ENCODE measurements at regions not wholly inside any gene's neighbourhood (a gene's known extent, or its start where the extent isn't known, plus 50 kb on each side); places are given as distances from the start of the nearest gene placed in this dataset.

- peak; percentile 57 for DNase-seq
Observed at GRCh38 chr4:123819362-123820035, 422.9 kb downstream of the SPRY1 start.

DNA sequence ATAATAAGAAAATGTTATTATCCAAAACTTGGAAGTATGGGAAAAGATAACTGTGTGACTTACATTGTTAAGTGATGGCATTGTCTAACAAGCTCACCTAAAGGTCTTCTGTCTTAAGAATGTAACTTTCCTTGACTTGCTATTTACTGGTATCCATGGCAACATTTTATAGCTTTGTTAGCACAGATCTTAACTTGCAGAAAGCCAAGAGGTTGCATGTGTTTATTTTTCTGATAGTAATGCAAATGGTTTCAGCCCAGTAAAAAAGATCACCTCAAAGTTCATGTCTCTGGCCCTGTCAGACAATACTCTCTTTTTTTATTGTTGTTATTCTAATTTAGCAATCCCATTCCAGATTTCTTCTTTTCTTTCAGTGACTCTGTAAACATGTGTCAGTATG is 425.3 kb downstream of the SPRY1 start:
- no peak for DNase-seq

GRCh38 chr4:123822353-123822752 is 425.8 kb downstream of the SPRY1 start:
- no peak for DNase-seq

DNA sequence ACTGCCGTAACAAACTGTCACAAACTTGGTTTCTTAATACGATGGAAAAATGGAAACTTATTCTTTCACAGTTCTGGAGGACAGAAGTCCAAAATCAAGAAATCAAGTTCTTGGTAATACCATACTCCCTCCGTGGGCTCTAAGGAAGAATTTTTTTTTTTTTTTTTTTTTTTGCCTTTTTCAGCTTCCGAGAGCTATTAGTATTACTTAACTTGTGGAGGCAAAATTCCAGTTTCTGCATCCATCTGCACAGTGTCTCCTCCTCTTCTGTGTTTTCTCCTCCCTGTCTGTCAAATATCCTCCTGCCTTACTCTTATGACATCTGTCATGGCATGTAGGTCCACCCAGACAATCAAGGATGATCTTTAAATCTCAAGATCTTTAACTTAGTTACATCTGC is 426.6 kb downstream of the SPRY1 start:
- no peak for DNase-seq

- peak; percentile 18 for DNase-seq
Observed at GRCh38 chr4:123824524-123824923, 427.9 kb downstream of the SPRY1 start.

DNA sequence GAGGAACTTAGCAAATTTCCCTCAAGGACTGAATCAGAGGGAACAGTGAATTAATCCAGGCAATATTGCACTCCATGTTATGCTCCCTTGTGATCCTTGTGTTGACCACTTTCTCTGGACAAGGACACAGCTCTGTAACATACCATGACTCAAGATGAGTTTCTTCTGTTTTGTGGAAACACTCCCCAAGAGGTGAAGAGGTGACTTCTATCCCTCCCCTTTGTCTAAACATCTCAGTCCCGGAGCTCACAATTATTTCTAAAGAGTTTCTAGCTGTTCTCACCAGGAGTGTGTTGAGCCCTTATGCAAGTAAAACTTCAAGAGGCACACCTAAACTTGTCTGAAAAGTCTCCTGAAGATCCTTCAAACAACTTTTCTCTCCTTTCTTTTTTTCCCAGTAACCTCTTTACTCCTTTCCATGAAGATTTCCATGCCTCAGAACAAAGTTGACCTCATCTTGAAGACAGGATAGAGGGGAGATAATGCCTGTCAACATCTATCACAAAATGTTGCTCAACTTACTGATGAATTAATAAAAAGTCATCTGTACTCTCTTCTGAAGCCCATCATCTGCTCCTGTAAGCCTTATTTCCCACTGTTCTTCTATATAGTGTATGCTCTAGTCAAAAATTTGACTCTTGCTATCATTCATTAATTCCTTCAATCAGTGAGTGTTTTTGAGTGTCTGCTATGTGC is 429.1 kb downstream of the SPRY1 start:
- peak; percentile 85 for DNase-seq

DNA sequence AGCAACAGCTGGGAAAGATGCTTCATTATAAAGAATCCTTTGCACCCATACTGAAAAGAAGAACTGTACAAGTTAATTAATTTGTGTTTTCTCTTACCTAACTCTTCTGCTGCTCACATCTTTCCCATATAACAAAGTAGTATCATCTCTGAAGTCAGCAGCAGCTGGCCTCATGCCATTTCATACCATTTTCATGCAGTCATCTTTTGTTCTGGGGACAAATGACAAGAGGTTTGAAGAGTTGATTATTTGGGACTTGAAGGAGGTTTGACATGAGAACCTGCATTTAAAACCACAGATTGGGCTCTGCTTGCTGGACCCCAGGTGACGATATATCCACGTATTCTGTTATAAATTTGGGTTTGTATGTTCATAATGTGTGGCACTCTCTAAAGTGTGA is 430.3 kb downstream of the SPRY1 start:
- peak; percentile 37 for DNase-seq

DNA sequence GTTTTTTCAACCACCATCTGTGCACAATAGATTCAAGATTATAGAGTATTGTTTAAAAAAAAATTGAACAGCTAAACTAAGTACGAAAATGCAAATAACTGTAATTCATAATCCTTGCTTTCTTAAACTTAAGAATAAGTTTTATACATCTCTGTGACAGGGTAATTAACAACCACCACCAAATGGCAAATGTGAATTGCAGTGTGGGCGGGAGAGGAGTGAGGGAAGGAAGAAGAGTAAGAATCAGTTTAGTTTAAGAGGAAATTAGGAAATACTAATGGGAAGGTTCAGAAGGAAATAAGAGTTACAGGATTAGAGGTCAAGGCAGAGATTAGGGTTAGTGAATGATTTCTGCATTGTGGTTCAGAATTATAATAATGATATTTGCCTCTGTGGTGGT is 430.9 kb downstream of the SPRY1 start:
- DNase-seq, result no peak

DNA sequence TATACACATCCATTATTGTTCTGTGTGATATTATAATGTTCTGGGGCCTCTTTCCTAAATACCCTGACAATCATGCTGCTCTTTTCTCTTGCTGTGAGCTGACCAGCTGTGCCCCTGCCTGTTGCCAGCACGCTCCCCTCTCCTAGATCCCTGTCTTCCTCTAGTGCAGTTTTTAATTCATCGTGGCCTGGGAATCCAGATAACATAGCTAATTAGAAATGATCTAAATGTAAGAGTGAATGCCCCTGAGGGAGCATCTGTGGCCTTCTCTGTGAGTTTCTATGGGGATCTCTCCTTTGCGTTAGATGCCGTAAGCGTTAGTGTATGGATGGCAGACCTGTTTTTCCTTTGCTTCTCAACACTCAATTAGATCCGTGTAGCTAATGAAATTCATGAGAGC is 434.3 kb downstream of the SPRY1 start:
- DNase-seq, result no peak

- DNase-seq, result peak; percentile 95
Observed at GRCh38 chr4:123832173-123833026, 435.8 kb downstream of the SPRY1 start.

- peak; percentile 79 for DNase-seq
Observed at GRCh38 chr4:123833171-123833643, 436.6 kb downstream of the SPRY1 start.

GRCh38 chr4:123835831-123836590 is 439.4 kb downstream of the SPRY1 start:
- DNase-seq, result no peak

GRCh38 chr4:123836851-123837595 is 440.4 kb downstream of the SPRY1 start:
- peak; percentile 34 for DNase-seq

GRCh38 chr4:123838474-123838873 is 441.9 kb downstream of the SPRY1 start:
- DNase-seq, result peak; percentile 4

DNA sequence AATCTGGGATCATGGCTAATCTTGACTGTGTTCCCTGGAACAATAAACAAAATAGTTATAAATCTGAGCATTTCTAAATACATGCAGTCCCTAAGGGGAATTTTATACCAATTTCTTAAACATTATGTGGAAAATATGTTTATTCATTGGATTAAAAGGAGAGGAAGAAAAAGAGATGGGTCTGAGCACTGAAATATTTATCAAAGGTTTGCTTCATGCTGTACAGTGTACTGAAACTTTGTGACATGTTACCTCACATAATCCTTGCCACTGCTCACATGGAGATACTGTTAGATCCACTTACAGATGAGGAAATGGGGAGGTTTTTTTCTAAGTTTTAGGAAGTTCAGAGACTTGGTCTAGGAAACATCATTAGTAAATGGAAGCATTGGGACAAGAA is 443.6 kb downstream of the SPRY1 start:
- DNase-seq, result no peak

- no peak for DNase-seq
Observed at GRCh38 chr4:123841447-123842121, 445.0 kb downstream of the SPRY1 start.

GRCh38 chr4:123843137-123843536 is 446.5 kb downstream of the SPRY1 start:
- DNase-seq, result peak; percentile 9

DNA sequence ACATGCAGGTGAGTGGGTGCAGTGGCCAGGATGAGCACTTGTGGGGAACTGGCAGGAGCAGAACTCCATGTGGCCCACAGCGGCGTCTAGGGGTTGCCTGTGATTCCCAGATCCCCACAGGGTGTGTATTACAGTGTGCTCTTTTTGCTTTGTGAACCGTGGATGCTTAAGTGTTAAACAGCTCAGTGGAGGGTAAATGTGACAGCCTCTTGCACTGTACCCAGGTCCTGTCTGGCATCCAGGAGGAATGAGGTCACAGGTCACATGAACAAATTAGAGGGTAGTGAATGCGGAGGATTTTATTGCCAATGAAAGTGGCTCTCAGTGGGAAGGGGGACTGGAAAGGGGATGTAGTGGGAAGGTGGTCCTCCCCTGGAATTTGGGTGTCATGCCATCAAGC is 447.8 kb downstream of the SPRY1 start:
- DNase-seq, result no peak

DNA sequence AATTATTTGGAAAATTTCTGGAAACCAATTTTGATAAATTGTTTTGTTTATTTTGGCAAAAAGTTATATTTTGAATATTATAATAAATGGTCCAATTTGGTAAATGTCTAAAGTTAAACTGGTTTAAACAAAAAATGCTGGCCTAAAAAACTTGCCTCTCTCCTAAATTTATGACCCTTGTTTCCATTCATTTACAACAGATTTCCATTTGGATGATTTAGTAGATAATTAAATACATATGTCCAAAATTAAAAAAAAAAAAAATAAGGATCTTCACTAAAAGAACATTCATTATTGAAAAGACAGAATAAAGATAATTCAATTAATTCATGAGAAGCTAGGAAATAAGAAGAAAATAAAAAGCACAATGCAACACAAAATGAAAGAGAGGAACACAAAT is 449.5 kb downstream of the SPRY1 start:
- DNase-seq, result no peak

DNA sequence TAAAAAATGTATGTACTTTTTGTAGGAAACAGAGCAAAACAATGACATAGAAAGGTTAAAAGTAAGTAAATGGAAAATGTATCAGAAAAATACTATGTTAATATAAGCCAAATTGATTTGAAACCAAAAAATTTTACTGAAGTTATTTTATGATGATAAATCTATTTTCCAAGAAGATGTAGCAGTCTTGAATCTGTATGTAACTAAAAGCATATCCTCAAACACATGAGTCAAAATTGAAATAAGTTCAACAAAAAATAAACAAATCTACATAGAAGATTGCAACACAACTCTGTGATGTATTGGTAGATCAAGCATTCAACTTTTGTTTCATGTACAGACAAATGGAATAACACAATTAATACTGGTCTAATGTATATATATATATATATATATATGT is 450.0 kb downstream of the SPRY1 start:
- peak; percentile 12 for DNase-seq

DNA sequence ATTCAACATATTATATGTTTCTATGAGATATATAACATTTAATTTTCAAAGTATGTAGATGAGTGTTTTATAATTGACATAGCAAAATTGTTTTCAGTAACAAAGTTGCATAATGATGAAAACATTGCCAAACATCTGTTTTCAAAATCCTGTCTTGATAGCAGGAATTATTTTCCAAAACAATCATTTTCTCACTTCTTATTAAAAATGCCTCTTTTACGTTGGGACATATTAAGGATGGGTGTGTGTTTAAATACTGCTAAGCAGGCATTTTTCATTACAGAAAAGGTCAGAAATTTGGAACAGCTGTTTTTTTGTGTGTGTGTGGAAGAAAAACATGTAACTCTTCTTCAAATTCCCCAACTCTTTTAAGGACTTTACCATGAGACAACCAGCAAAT is 452.0 kb downstream of the SPRY1 start:
- no peak for DNase-seq

DNA sequence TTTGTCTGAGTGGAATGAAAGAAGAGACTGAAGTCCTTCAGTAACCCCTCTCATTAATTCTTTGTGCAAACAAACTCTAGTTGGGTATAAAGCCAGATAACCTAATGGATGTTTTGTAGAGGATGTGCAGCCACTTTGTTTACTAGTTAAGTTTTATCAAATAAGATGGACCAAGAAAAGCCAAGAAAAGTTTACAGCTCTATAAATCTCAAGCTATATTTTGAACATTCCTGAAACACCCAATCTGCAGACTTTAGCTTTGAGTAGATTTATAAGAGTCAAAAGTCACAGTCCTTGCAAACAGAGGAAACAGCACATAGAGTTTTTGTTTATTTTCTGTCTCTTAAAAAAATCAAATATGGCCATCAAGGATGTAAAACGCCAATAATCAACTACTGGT is 452.9 kb downstream of the SPRY1 start:
- DNase-seq, result no peak
